ENCODE measurements at regions not wholly inside any gene's neighbourhood (a gene's known extent, or its start where the extent isn't known, plus 50 kb on each side); places are given as distances from the start of the nearest gene placed in this dataset.

- H3K27me3 Mint-ChIP-seq (ENCODE audit: low read depth in 3 of 3), result peaks cover 0 to 3% (median 0%) of the 10 kb centered on the region in 3 donors
- no peak for DNase-seq
- Histone ChIP-seq H4K20me1 (ENCODE audit: insufficient read depth, low read length) (no peaks in the 10 kb centered on the region), H3K4me1 (ENCODE audit: control insufficient read depth in 1 of 2, insufficient read depth in 2 of 2, low read length in 2 of 2) (no peaks in the 10 kb centered on the region), H3K9me3 (replicated peaks in 1 of 2; ENCODE audit: control insufficient read depth in 1 of 2, insufficient read depth in 1 of 2, low read length in 2 of 2) (peaks cover 0 to 7% of the 10 kb centered on the region in 2 donors), H3K4me3 (replicated peaks in 1 of 3; ENCODE audit: low read depth in 2 of 3, low read length in 3 of 3) (no peak overlapping the region), H3K79me2 (ENCODE audit: insufficient read depth, low read length) (no peaks in the 10 kb centered on the region), H3K9ac (ENCODE audit: insufficient read depth, low read length, poor library complexity, severe bottlenecking) (no peak overlapping the region), H3K36me3 (replicated peaks in 1 of 2; ENCODE audit: control insufficient read depth in 1 of 2, insufficient read depth in 2 of 2, low read length in 2 of 2) (no peaks in the 10 kb centered on the region), H3K4me2 (replicated peaks; ENCODE audit: extremely low read depth, low read length, poor library complexity, severe bottlenecking) (no peak overlapping the region), H2AFZ (ENCODE audit: insufficient read depth, low read depth, low read length, poor library complexity, severe bottlenecking) (no peak overlapping the region), H3K27ac (ENCODE audit: low read depth in 1 of 2, low read length in 2 of 2) (no peak overlapping the region), H3K27me3 (ENCODE audit: control insufficient read depth in 2 of 2, insufficient read depth in 2 of 2, low read length in 2 of 2) (no peaks in the 10 kb centered on the region)
- 60% methylated on average over 1 of the region's 2 CpGs for WGBS (ENCODE audit: insufficient coverage)
- no peak overlapping the region for H3K4me3 Mint-ChIP-seq
- H3K36me3 Mint-ChIP-seq, result no peaks in the 10 kb centered on the region
- H3K9me3 Mint-ChIP-seq, result peaks cover 0 to 8% (median 4%) of the 10 kb centered on the region in 7 donors
- H3K4me1 Mint-ChIP-seq, result no peaks in the 10 kb centered on the region
- no peak overlapping the region for H3K27ac Mint-ChIP-seq
- intact Hi-C loops (cut with micrococcal nuclease), result no loop called here
- TF ChIP-seq CTCF (IDR thresholded peaks at IDR 0.05), result no peak
Measured at GRCh38 chr5:166086568-166086967, 2204.9 kb upstream of the WWC1 start.

- TF ChIP-seq CTCF (IDR thresholded peaks at IDR 0.05), result no peak
- no peak overlapping the region for H3K9ac ChIP-seq (ENCODE audit: insufficient read depth, low read length, poor library complexity, severe bottlenecking)
- intact Hi-C loops (cut with micrococcal nuclease), result no loop called here
- H3K9me3 Mint-ChIP-seq, result peaks cover 0 to 9% (median 6%) of the 10 kb centered on the region in 7 donors
- no peak overlapping the region for H3K4me2 ChIP-seq (replicated peaks; ENCODE audit: extremely low read depth, low read length, poor library complexity, severe bottlenecking)
- H3K4me3 ChIP-seq (replicated peaks in 1 of 3; ENCODE audit: low read depth in 2 of 3, low read length in 3 of 3), result no peak overlapping the region
- H3K27ac ChIP-seq (ENCODE audit: low read depth in 1 of 2, low read length in 2 of 2), result no peak overlapping the region
- H3K79me2 ChIP-seq (ENCODE audit: insufficient read depth, low read length), result no peaks in the 10 kb centered on the region
- no peaks in the 10 kb centered on the region for H3K36me3 ChIP-seq (replicated peaks in 1 of 2; ENCODE audit: control insufficient read depth in 1 of 2, insufficient read depth in 2 of 2, low read length in 2 of 2)
- no peak overlapping the region for H3K4me3 Mint-ChIP-seq
- no peaks in the 10 kb centered on the region for H3K27me3 ChIP-seq (ENCODE audit: control insufficient read depth in 2 of 2, insufficient read depth in 2 of 2, low read length in 2 of 2)
- peaks cover 0 to 4% of the 10 kb centered on the region in 2 donors for H3K9me3 ChIP-seq (replicated peaks in 1 of 2; ENCODE audit: control insufficient read depth in 1 of 2, insufficient read depth in 1 of 2, low read length in 2 of 2)
- H3K27me3 Mint-ChIP-seq (ENCODE audit: low read depth in 3 of 3), result peaks cover 0 to 3% (median 0%) of the 10 kb centered on the region in 3 donors
- no peak for DNase-seq
- no peaks in the 10 kb centered on the region for H3K4me1 ChIP-seq (ENCODE audit: control insufficient read depth in 1 of 2, insufficient read depth in 2 of 2, low read length in 2 of 2)
- H3K4me1 Mint-ChIP-seq, result no peaks in the 10 kb centered on the region
- H3K36me3 Mint-ChIP-seq, result no peaks in the 10 kb centered on the region
- H3K27ac Mint-ChIP-seq, result no peak overlapping the region
- no peak overlapping the region for H2AFZ ChIP-seq (ENCODE audit: insufficient read depth, low read depth, low read length, poor library complexity, severe bottlenecking)
- WGBS (ENCODE audit: insufficient coverage), result no CpG with 5 or more reads among the region's 3 CpGs
- H4K20me1 ChIP-seq (ENCODE audit: insufficient read depth, low read length), result no peaks in the 10 kb centered on the region
Measured at GRCh38 chr5:166088389-166089039, 2202.9 kb upstream of the WWC1 start.

Data from CD14-positive monocyte (primary cell).